ENCODE measurements at regions not wholly inside any gene's neighbourhood (a gene's known extent, or its start where the extent isn't known, plus 50 kb on each side); places are given as distances from the start of the nearest gene placed in this dataset.

DNA sequence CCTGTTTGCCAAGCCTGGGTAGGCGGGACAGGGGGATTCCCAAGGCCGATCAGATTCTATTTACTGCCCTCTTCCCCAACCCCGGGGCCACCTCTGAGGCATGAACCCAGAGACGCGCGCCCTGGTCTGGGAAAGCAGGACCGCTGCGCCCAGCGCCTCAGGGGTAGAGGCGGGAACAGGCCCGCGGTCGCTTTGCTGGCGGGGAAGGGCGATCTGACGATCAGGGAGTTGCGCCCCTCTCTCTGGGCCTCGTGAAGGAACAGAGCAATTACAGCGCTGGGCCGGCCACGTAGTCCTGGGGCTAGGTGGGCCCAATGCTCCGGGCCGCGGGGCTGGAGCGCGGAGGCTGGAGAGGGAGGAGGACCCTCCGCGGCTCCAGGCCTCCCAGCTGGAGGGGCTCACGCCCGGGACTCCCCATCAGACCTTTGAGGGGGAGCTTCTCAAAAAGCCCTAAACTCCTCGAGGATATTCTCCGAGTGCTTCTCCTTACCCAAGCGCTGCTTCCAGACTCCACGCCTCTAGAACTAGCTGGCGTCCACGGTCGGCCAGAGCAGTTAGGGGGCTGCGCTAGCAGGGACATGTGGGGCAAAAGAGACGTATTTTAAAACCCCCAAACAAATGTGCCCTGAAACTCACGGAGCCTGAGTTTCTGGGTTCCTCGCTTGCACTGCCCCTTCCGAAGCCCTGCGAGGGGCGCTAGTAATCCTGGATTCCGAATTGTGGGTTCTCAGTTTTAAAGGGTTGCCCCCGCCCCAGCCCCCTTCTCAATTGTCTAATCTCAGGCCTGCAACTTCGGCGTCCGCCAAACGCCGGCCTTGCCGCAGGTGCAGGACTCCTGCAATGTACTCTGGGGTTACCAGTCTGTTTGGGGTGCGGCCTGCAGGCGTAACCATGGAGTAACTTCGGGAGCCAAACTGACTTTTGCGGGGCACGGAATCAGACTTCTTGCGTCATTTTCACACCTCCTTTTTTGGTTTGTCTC is 57.6 kb downstream of the TMEM174 start:
- DNase-seq (ENCODE audit: low spot score) = no peak

DNA sequence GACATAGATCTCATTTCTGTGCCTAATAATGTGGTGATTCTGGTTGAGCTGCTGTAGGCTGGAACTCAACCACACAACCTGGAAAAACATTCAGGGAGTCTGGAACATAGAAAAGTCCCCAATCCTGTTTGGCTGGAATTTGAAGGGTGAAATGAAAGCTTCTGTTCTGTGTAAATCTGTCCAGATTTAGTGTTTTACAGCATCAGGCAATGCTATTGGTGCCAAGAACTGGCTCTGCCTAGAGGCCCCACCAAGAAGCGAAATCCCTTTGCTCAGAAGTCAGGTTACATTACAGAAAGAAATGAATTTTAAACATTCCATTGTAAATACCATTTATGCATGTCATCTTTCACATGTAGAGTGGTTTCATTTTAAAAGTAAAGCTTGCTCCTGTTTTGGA is 56.3 kb downstream of the TMEM174 start:
- DNase-seq (ENCODE audit: low spot score) = no peak

DNA sequence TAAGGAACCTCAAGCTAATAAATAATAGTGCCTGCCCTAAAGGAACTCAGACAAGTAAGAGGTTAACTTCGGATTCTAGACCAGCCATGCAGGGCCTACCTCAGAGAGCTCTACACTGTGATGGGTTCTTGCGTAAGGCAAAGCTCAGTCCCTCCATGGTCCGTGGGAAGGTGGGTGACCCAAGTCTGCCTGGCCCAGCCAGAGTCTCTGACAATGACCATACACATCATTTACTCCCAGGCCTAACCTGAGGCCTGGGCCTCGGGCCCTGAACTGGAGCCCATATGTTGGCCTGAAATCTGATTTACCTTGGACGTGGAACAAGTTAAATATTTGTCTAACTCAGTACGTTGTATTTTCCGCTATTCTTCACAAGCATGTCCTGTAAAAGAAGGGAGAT is 55.1 kb downstream of the TMEM174 start:
- DNase-seq (ENCODE audit: low spot score) = no peak
